Liver (tissue), 3 donors: ENCODE measurements at regions not wholly inside any gene's neighbourhood (a gene's known extent, or its start where the extent isn't known, plus 50 kb on each side); places are given as distances from the start of the nearest gene placed in this dataset.

Experiments
- ATF3 ChIP-seq: IDR thresholded peaks from 2 replicates; pipeline ENCODE4 v1.6.1; 2016; ENCODE audit warnings: antibody characterized with exemption
- CTCF ChIP-seq: fragments of 150-350 bp; IDR thresholded peaks from 2 replicates; pipeline ENCODE4 v1.5.1; 2017; ENCODE audit warnings: improper control_type of control experiment, low read depth, low read length; ENCODE audit not compliant: missing input control
- FOXA1 ChIP-seq: IDR thresholded peaks from 2 replicates; pipeline ENCODE4 v1.6.1; 2016; ENCODE audit warnings: antibody characterized with exemption
- GABPA ChIP-seq, 2 donors: IDR thresholded peaks in 1 of 2; conservative IDR thresholded peaks in 1 of 2; 2 replicates each; pipeline ENCODE4 v1.6.1; 2016; ENCODE audit warnings: antibody characterized with exemption in 2 of 2, mild to moderate bottlenecking in 1 of 2, moderate library complexity in 1 of 2
- HNF4A ChIP-seq, 2 donors: conservative IDR thresholded peaks; 2 replicates each; pipeline ENCODE4 v1.6.1; 2016; ENCODE audit warnings: antibody characterized with exemption in 2 of 2, mild to moderate bottlenecking in 2 of 2
- HNF4G ChIP-seq: IDR thresholded peaks from 2 replicates; pipeline ENCODE4 v1.6.1; 2016; ENCODE audit warnings: antibody characterized with exemption
- JUND ChIP-seq, 2 donors: IDR thresholded peaks; 2 replicates each; pipeline ENCODE4 v1.6.1; 2016; ENCODE audit warnings: antibody characterized with exemption in 2 of 2
- REST ChIP-seq: IDR thresholded peaks from 2 replicates; pipeline ENCODE4 v1.6.1; 2016; ENCODE audit warnings: antibody characterized with exemption, mild to moderate bottlenecking
- RXRA ChIP-seq, 2 donors: IDR thresholded peaks; 2 replicates each; pipeline ENCODE4 v1.6.1; 2017 to 2018; ENCODE audit warnings: antibody characterized with exemption in 2 of 2, mild to moderate bottlenecking in 1 of 2
- SP1 ChIP-seq: IDR thresholded peaks from 2 replicates; pipeline ENCODE4 v1.6.1; 2018; ENCODE audit warnings: antibody characterized with exemption, mild to moderate bottlenecking
- TAF1 ChIP-seq: conservative IDR thresholded peaks from 2 replicates; pipeline ENCODE4 v1.6.1; 2016; ENCODE audit warnings: antibody characterized with exemption, mild to moderate bottlenecking
- YY1 ChIP-seq: IDR thresholded peaks from 2 replicates; pipeline ENCODE4 v1.6.1; 2016; ENCODE audit warnings: antibody characterized with exemption, mild to moderate bottlenecking
- TF ChIP-seq, protein P1 (sequence below): IDR thresholded peaks from 2 replicates; pipeline ENCODE4 v1.6.1; 2016; ENCODE audit warnings: antibody characterized with exemption
- donor health status: healthy.
- donor health status: healthy.

DNA sequence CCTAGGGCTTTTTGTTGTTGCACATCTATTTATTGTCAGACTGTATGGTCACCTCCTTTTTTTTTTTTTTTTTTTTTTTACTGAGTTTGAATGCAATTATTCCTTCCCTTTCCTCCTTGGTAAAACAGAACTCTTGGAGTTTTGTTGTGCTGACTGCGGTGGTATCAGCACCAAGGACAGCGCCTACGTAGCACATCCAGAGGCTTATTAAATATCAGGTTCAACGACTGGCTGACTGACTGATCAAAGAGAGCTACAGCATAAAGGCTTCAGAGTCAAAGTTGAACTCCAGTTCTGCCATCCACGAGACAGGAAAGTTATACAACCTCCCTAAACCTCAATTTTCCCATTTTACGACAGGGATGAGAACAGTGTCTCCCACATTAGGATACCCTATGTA lies 86.1 kb upstream of the RBFOX1 start:
- TF ChIP-seq SP1 (no peak), YY1 (no peak), CTCF (no peak), TAF1 (no peak), HNF4G (no peak), REST (peak; percentile 96), HNF4A (conservative IDR thresholded peaks at IDR 0.05) (no peak), JUND (IDR thresholded peaks at IDR 0.05) (no peak), GABPA (IDR thresholded peaks at IDR 0.05 in 1 of 2, conservative IDR thresholded peaks at IDR 0.05 in 1 of 2) (no peak), ATF3 (no peak), RXRA (IDR thresholded peaks at IDR 0.05) (no peak), FOXA1 (no peak)
- TF ChIP-seq, protein P1, sequence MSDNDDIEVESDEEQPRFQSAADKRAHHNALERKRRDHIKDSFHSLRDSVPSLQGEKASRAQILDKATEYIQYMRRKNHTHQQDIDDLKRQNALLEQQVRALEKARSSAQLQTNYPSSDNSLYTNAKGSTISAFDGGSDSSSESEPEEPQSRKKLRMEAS, result no peak
